ENCODE measurements at regions not wholly inside any gene's neighbourhood (a gene's known extent, or its start where the extent isn't known, plus 50 kb on each side); places are given as distances from the start of the nearest gene placed in this dataset.

DNA sequence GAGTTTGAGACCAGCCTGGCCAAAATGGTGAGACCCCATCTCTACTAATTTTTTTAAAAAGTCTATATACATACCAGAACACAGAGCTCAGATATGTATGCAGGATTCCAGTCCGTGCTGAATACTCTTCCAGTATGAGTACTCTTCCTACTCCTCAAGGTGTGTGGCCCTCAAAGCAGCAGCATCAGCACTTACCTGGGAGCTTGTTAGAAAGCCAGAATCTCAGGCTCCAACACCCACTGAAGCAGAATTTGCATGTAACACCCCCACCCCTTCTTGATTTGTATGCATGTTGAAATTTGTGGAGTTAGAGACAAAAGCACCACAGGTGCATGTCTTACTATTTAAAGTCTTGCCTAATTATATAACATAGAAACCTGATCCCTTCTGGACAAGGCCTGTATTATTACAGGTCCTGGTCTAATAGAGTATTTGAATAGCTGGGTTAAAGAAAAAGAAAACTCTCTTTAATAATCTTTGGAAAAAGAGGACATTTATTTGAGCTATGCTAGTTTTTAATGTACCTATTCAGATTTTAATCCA, 50.3 kb upstream of the NFE2L2 start:
- no peak for DNase-seq (ENCODE audit: low read depth)

DNA sequence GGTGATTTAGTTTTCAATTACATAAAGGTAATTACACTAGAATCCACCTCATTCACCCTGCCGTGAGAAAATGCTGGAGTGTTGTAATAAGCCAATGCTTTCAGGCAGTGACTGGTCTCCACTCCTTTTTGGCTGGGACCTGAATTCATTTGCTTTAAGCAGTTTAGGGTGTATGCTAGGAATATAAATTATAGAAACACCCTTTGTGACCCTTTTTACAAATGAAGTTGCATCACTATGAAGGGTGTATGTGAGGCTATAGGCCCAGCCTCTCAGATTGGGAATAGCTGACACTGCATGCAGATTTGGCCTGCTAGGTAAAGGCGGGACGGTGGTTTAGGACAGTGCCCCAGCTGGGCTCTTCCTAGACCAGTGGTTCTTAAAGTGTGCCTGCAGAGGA, 50.8 kb upstream of the NFE2L2 start:
- DNase-seq (ENCODE audit: low read depth), result no peak

DNA sequence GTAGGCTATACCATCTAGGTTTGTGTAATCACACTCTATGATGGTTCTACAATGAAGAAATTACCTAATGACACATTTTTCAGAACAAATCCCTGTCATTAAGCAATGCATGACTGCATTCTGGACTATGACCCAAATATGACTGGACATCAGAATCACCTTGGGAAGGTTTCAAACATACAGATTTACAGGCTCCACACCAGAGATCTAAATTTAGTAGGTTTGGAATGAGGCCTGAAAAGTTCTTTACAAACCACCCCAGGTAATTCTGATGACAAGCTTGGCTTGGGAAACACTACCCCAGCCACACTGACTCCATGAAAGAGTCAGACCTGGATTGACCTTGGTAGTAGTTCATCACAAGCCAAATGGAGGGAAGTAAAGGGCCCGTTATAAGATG, 52.2 kb upstream of the NFE2L2 start:
- DNase-seq (ENCODE audit: low read depth), result no peak

DNA sequence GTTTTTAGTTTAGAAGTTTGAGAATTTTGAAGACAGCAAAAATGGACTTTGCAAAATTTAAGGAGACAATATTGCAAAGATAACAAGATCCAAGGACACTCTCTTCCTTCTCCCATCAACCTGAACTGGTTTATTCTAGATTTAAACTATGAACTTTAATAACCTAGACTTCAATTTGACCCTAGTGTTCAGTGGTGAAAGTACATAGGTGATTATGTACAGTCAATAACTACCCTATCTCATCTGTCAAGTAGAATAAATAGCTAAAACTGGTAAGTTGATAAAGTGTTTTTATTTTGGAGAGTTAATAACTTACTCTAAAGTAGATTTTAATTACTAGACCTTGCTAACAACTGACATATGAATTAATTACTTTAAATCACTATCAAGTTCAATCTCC, 52.9 kb upstream of the NFE2L2 start:
- DNase-seq (ENCODE audit: low read depth), result no peak

DNA sequence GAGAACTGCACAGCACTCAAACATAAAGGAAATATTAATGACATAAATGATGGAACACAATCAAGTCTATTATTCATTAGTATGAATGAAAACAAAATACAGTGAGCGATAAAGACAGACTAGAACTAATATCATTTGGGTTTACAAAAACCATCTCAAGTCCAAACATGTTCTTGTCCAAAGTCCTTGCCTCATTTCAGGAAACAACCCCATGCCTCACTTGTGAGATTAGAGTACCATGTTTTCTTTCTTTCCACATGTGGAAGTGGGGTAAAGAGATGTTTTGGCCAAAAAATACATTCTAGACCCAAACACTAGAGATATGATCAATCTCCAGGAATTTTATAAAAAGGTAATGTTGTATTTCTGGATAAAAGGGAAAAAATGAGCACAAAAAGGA, 53.3 kb upstream of the NFE2L2 start:
- no peak for DNase-seq (ENCODE audit: low read depth)

DNA sequence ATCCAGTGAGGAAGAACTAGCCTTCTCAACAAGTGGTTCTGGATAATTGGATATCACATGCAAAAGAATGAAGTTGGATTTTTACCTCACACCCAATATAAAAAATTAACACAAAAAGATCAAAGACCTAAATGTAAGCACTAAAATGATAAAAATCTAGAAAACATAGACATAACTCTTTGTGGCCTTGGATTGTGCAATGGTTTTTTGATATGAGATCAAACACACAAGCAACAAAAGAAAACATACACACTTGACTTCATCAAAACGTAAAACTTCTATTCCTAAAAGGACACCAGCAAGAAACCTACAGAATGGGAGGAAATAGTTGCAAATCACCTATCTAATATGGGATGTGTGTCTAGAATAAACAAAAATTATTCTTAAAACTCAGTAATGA, 54.1 kb upstream of the NFE2L2 start:
- no peak for DNase-seq (ENCODE audit: low read depth)

DNA sequence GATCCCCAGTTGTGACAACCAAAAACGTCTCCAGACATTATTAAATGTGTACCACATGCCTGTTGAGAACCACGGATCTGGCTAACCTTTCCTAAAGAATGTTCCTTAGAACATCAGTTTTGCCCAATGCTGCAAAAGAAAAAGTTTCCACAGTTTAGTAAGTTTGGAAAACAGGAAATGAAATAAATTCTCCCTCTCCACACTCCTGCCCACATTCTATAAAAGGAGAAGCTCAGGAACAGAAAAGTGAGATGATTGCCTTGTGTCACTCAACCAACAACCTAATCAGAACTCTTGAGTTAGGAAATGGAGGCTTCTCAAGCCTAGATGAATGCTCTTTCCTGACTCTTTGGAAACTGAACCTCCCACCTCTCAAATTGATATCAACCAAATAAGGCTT, 56.1 kb upstream of the NFE2L2 start:
- no peak for DNase-seq (ENCODE audit: low read depth)

DNA sequence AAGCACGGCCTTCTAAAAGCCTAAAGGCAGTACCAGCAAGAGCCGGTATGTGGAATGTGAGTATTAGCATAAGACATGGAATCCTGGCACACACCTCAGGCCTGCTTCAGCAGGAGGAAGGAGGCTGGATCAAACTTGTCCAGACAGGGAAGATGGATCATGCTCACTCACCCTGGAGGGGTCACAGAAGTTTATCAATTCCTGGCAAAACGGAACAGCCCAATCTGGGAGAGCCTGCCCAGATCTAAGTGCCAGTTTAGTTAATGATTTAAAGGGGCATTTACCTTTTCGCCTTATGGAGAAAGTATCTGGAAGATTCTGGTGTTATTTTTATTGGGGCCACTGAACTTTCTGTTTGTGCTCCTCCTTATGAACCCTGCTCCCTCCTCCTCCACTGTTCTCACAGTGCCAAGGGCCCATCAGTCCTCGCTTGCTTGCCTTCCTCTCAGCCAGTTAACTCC, 58.3 kb upstream of the NFE2L2 start:
- DNase-seq (ENCODE audit: low read depth), result no peak

DNA sequence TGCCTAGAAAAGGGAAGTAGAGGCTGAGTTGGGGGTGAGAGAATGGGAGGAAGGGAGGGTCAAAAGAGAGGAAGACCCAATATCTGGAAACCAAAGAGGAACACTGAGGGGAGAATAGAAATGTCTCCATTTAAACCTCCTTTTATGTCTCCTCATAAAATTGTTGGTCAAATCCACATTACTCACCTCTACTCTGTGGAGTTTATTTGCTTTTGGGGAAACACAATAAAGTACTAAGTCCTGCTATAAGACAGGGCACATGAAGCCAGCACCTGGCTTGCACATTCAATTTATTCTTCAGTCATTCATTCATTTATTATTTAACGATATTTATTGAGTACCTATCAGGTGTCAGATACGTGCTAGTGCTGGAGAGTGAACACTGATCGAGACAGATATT, 60.3 kb upstream of the NFE2L2 start:
- DNase-seq (ENCODE audit: low read depth), result no peak

DNA sequence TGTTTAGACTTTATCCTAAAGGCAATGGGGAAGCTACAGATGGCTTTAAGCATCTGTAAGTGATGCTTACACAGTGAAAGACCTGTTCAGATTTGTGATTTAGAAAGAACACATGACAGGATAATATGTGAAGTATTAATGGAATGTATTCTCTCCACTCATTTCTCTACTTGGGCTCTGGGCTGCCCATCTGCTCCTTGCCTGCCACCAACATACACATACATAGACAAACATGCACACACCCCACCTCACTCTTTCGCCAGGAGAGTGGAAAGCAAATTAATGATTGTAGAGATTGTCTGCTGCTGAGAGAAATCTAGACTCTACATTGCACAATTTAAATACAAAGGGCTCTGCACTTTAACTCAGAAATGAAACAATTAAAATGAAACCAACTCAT, 61.0 kb upstream of the NFE2L2 start:
- no peak for DNase-seq (ENCODE audit: low read depth)

DNA sequence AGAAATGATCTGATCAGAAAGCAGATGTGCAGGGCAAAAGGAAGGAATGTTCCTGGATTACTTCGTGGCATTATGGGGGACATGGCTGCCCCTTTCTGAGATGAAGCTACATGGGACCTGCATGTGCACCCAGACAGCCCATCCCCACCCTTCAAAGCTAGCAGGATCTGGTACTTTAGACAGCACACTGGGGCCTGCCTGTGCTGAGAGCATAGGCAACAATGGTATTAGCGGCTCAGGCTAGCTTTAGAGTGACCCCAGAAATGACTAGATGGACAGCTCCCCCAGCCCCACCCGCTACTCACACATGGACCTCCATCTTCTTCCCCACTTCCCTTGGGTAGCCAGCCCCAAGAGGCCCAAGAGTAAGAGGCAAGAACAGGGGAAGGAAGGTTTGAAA, 61.5 kb upstream of the NFE2L2 start:
- no peak for DNase-seq (ENCODE audit: low read depth)

DNA sequence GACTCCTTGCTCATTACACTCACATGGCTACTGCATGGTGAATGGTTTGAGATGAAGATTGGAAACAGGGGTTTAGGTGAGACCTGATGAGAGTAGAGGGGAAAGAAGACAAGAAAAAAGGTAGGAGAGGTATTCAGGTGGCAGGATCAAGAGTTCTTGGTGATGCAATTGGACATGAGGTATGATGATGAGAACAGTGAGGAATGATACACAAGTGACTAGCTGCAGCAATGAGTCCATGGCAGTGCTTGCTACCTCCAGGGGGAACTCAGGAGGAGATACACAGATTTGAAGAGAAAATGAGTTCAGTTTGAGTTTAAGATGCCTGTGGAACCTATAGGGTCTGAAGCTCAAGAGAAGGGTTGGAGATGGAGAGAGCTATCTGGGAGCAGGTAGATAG, 62.1 kb upstream of the NFE2L2 start:
- DNase-seq (ENCODE audit: low read depth), result no peak

DNA sequence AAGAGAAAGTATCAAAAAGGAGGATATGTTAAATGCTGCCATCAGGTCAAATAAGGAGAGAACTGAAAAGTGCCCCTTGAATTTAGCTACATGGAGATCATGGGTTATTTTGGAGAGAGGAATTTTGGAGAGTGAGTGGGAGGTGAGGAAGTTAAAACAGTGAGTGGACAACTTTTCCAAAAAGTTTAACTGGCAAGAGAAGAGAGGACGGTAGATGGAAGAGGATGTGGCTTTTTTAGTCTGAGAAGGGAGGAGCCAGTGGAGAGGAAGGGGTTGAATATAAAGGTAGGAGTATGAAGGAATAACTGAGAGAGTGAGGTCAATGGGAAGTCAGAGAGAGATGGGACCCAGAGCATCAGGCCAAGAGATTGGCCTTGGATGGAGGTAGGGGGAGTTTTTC, 62.5 kb upstream of the NFE2L2 start:
- DNase-seq (ENCODE audit: low read depth), result no peak

DNA sequence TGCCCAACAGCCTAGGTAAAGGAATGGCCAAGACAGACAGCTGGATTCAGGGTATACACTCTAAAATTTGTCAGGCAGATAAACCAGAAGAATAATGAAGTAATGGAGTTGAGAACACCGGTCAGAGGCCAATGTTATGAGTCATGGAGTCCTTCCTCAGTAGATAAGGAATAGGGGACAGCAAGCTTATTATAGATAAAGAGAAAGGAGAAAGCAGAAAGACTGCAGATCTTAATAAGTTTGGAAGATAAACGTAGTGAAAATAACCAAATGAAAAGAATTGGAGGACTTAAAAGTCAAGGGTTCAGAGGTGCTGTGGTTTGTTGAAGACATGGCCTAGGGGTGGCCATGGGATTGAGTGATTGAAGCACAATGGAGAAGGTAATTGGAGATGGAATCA, 63.5 kb upstream of the NFE2L2 start:
- DNase-seq (ENCODE audit: low read depth), result no peak

DNA sequence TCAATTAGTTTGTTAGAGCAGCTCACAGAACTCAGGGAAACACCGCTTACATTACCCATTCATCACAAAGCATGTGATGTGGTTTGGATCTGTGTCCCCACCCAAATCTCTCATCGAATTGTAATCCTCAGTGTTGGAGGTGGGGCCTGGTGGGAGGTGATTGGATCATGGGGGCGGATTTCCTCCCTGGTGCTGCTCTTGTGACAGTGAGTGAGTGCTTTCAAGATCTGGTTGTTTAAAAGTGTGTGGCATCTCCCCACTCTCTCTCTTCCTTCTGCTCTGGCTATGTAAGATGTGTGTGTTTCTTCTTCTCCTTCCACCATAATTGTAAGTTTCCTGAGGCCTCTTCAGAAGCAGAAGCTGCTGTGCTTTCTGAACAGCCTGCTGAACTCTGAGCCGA, 63.5 kb upstream of the AGPS start:
- DNase-seq (ENCODE audit: low read depth), result no peak

DNA sequence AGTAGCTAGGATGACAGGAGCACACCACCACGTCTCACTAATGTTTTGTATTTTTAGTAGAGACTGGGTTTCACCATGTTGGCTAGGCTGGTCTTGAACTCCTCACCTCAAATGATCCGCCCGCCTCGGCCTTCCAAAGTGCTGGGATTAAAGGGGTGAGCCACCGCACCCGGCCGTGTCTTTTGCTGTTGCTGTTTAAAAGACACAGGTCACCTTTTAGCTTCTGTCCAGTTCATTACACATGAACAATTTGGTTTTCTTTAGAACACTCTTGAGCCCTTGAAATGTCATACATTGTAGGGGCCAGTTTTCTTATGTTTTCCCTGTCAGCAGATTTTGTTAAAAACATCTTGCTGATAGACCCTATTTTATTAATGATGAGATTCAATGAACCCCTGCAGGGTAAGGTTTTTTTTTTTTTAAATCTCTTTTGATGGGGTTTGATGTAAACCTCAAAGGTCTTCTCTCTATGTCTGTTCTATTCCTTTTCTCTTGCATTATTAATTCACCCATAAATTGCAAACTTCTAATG, 61.0 kb upstream of the AGPS start:
- DNase-seq (ENCODE audit: low read depth), result no peak

DNA sequence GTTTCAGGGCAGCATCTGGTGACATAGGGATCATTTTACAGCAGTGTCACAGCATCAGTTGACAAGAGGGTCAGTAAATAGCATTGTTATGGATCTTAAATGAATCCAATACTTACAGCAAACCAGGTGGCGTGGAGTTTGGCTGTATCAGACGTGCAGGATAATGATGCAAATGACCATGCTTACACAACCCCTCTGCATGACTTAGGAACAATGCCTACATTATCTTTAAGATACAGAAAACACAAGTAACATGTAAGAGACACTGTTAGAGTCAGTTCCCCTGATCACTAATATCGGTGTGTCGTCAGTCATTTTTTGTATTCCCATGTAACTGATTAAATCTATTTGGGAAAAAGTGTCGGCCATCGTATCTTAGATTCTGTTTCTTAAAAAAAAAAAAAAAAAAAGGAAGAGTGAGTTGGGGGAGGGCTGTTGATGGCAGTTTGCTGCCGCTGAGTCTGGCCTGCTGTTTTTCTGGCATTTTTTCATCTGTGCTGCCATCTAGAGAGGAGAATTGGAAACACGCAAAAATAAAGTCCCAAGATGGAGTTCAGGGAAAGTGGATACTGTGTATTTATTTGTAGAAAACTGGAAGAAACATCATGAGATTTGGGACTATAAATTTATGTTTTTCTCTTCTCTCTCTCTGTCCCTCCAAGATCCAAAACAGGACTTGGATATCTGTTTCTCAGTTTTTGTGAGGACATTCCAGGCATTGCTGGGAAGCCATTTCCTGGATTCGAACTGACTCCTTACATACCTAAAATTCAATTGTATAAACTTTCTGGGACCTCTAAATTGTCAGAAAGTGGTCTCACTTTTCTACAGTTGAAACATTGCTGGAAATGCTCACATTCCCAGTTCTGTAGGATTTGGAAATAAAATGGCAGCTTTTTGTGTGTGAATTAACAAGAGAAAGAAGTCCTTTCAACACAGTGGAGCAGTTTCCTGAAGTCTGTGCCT, 60.3 kb upstream of the AGPS start:
- peak; percentile 77 for DNase-seq (ENCODE audit: low read depth)

DNA sequence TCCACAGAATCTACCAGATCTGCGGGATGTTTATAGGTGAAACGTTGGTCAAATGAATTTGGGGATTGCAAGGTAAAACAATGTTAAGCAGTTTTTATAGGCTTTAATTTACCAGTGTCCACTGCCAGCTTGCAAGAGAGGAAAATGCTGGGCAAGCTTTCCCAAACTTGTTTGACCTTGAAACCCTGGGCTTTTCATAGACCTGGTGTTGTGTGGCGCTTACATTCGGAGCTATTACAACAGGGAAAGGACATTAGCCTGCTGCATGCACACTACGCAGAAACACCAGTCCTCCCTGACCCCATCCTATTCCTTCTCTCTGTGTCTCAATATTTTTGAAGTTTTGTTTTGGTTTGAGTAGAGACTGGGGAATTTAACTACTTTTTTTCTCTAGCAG, 59.6 kb upstream of the AGPS start:
- no peak for DNase-seq (ENCODE audit: low read depth)

DNA sequence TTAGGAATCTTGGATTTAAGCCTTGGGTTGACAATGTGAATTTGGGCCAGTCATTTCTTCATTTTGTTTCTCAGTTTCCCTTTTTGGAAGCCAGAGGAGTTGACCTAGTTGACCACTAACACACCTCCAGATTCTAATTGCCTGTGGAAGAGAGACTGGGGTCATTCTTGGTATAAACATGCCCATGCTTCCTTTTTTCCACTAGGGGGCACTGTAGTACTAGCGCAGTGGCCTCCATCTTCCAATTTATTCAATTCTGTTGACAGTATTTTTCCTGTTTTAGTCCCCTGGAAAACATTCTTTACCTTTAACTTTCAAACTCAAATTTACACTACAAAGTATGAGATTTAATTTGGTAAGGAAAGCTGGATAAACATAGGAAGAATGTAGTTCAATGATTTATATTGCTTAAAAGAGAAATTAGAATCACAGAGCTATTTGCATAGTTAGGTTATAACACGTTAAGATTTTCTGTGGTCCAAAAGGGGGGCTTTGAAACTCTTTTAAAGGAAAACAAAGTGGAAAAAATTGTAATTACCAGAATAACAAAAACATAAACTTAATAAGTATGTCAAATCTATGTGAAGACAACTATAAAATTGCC, 57.5 kb upstream of the AGPS start:
- DNase-seq (ENCODE audit: low read depth), result peak; percentile 53

DNA sequence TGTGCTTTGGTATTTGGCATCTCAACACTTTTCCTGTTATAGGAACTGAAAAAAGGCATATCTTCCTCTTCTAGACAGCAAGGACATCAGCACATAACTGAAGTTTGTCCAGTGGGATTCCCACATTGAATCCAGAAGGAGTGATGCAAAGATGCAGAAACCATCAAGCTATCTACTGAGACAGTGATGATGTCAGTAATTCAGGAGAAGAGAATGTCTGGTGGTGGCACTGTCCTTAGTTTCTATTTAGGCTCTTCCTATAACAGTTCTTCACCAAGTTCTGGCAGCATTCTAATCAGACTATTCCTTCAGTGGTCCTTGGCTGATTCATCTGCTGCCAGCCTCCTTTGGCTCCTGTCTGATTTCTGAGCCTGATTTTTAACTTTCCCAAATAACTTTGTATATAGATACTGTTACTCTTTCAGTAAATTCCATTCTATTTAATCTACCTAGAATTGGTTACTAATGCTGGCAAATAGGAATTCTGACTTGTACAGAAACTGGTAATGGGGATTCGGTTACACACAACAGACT, 56.6 kb upstream of the AGPS start:
- no peak for DNase-seq (ENCODE audit: low read depth)

DNA sequence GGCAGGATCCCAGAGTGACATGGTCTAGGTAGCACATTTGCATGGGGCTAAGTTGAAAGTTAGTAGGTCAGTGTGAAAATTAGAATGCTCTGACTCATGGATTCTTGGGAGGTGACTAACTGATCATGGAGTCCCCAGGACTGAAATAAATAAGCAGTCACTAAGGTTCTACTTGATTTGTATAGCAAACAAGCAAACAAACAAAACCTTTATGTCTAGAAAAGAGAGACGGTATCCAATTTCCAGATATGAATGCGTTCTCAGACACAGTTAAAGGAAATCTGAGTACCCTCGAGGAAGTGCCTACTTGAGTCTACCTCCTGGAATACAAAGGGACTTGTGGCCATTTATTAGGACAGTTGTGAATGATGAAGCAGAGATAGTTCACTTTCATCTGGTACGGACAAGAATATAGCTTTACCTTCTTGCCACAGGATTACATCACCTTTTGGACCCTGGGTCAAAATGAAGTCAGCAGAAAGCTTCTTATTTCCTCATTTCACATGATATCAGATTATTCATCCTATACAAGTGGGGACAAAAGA, 54.3 kb upstream of the AGPS start:
- DNase-seq (ENCODE audit: low read depth), result peak; percentile 86

DNA sequence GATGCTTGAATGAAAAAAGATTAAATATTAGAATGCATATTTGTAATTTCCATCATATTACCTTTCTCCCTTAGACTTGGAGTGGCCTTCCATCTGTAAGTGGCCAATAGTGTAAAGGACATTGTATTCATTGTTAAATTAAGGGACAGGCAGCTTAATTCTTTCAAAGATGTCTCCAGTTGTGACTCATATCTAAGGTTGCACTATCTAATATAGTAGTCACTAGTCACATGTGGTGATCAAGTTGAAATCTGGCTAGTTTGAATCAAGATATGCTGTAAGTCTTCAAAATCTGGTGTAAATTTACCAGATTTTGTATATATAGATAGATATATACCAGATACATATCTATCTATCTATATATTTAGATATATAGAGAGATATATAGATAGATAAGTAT, 52.4 kb upstream of the AGPS start:
- peak; percentile 35 for DNase-seq (ENCODE audit: low read depth)
